ENCODE measurements at regions not wholly inside any gene's neighbourhood (a gene's known extent, or its start where the extent isn't known, plus 50 kb on each side); places are given as distances from the start of the nearest gene placed in this dataset.

DNA sequence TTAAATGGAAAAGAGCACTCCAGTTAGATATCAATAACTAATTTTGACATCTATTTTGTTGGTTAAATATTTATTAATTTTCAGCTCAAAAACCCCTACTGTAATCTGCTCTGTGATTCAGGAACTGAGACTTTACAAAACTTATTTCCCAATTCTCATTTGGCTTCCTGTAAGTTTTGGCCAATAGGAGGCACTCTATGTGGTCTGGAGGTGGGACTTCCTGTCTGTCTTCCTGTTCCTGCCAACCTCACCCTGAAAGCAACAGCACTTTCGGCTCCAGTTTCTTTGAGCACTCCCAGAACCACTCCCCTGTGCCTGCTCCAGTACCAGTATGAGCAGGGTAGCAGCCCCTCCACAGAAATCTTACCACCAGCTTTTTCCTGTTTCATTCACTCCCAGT lies 1027.0 kb downstream of the VRK1 start:
- no peak for DNase-seq (ENCODE audit: low read depth)
- TF ChIP-seq, protein P1, sequence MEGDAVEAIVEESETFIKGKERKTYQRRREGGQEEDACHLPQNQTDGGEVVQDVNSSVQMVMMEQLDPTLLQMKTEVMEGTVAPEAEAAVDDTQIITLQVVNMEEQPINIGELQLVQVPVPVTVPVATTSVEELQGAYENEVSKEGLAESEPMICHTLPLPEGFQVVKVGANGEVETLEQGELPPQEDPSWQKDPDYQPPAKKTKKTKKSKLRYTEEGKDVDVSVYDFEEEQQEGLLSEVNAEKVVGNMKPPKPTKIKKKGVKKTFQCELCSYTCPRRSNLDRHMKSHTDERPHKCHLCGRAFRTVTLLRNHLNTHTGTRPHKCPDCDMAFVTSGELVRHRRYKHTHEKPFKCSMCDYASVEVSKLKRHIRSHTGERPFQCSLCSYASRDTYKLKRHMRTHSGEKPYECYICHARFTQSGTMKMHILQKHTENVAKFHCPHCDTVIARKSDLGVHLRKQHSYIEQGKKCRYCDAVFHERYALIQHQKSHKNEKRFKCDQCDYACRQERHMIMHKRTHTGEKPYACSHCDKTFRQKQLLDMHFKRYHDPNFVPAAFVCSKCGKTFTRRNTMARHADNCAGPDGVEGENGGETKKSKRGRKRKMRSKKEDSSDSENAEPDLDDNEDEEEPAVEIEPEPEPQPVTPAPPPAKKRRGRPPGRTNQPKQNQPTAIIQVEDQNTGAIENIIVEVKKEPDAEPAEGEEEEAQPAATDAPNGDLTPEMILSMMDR (IDR thresholded peaks at IDR 0.05; ENCODE audit: control insufficient read depth, extremely low read depth, insufficient read depth), result no peak
- H3K4me3 ChIP-seq (ENCODE audit: low read depth, low read length), result no peak overlapping the region

DNA sequence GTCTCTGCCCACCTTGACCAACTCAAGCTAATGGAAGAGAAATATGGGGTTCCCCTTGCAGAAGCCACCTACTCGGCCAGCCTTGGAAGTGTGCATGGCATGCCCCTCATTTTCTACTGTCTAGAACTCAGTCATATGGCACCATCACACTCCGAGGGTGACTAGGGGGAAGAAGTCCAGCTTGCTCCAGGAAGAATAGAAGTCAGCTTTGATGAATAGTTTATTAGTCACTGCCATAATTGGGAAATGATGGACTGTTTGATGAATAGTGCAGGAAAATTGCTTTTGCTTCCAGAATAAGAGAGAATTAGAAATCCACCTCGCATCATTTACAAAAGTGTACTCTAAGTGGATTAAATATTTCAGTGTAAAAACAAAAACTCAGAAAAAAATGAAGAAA lies 1030.6 kb downstream of the VRK1 start:
- no peak for DNase-seq (ENCODE audit: low read depth)
- TF ChIP-seq, protein P1 (IDR thresholded peaks at IDR 0.05; ENCODE audit: control insufficient read depth, extremely low read depth, insufficient read depth), result no peak
- no peak overlapping the region for H3K4me3 ChIP-seq (ENCODE audit: low read depth, low read length)

DNA sequence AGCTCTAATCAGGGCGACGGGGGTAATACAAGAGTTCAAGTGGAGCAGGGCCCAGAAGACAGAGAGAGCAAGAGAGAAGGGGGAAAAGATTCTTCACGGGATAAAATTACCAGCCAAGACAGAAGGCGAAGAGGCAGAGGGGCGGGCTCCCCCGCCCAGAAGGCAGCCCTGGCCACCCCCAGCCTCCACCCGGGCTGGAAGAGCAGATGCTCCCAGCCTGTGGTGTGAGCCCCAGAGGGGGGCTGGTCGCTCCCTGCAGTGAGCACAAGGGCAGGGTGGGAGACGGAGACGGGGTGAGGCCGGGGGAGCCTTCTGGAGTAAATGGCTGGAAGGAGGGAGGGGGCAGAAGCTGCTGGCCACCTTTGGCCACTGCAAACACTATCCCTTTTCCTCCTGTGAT lies 1035.6 kb downstream of the VRK1 start:
- TF ChIP-seq, protein P1 (IDR thresholded peaks at IDR 0.05; ENCODE audit: control insufficient read depth, extremely low read depth, insufficient read depth), result no peak
- H3K4me3 ChIP-seq (ENCODE audit: low read depth, low read length), result no peak overlapping the region
- DNase-seq (ENCODE audit: low read depth), result no peak

DNA sequence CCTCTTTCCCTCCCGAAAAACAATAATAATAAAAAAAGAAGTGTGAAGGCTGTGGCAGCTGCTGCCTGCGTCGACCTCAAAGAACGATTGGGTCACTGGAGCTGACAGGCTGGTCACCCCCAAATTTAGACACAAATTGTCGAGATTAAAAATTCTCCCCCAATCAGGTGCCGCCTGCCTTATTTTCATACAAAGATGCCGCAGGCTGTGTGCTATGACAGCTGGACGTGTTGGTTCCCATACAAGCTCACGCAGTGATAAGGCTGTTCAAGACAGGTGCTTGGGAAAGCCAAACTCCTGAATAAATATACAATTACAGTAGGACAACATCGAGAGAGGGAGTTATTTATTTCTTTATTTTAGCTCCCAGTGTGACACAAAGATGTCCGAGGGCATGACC lies 1041.8 kb downstream of the VRK1 start:
- TF ChIP-seq, protein P1 (IDR thresholded peaks at IDR 0.05; ENCODE audit: control insufficient read depth, extremely low read depth, insufficient read depth), result no peak
- H3K4me3 ChIP-seq (ENCODE audit: low read depth, low read length), result no peak overlapping the region
- no peak for DNase-seq (ENCODE audit: low read depth)

DNA sequence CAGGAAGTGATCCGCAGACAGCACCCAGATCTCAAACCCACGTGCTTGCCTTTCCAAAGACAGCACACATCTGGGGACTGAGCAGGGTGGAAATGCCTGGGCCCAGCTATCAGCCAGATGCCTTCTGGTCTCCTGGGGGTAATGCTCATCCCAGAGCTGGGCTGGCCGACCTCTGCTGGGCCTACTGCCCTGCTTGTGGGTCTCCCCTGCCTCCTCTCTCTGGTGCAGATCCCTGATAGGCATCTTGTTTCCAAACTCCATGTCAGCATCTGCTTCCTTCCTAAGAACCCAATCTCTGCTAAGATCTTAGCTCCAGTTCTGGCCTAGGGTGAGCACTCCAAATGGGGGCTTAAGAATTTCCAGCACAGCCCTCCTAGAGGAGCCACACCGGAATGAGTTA lies 1043.0 kb downstream of the VRK1 start:
- H3K4me3 ChIP-seq (ENCODE audit: low read depth, low read length), result no peak overlapping the region
- DNase-seq (ENCODE audit: low read depth), result no peak
- TF ChIP-seq, protein P1 (IDR thresholded peaks at IDR 0.05; ENCODE audit: control insufficient read depth, extremely low read depth, insufficient read depth), result no peak

DNA sequence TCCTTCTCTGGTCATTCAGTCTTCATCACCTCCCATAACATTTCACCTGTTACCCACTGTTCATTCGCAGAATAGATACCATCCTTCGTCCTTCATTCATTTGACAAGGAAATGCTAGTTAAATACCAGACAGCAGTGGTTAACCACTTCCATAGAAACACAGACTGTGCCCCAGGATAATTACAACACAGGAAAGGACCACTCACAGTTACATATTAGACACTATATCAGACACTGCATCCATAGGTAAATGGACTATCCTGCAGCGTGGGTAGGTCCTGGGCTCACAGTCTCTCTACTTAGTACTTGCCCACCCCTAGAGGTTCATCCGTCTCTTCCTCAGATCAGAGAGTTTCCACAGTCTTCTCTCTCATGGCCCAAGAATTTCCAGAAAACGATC lies 1044.6 kb downstream of the VRK1 start:
- no peak overlapping the region for H3K4me3 ChIP-seq (ENCODE audit: low read depth, low read length)
- TF ChIP-seq, protein P1 (IDR thresholded peaks at IDR 0.05; ENCODE audit: control insufficient read depth, extremely low read depth, insufficient read depth), result no peak
- no peak for DNase-seq (ENCODE audit: low read depth)

DNA sequence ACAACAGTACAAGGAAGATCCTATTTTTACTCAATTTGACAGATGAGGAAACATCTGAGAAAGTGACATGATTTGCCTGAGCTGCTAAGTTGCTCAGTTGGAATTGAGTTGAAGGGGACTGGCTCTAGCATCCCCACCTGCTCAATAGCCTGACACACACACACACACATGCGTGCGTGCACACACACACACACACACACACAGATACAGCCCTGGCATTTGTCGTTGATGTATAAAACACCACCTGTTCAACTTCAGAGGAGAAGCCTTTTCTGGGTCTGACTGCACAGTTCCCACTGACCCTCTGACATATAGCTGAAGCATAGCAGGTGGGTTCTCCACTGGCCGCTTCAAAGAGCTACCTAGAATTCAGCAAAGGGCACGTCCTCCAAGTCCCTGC lies 1045.9 kb downstream of the VRK1 start:
- TF ChIP-seq, protein P1 (IDR thresholded peaks at IDR 0.05; ENCODE audit: control insufficient read depth, extremely low read depth, insufficient read depth), result no peak
- no peak overlapping the region for H3K4me3 ChIP-seq (ENCODE audit: low read depth, low read length)
- no peak for DNase-seq (ENCODE audit: low read depth)

Data from LNCaP clone FGC (cell line).